GM13976 (cell line): ENCODE measurements at regions not wholly inside any gene's neighbourhood (a gene's known extent, or its start where the extent isn't known, plus 50 kb on each side); places are given as distances from the start of the nearest gene placed in this dataset.
A peak's percentile ranks its signal among the peaks of the same experiment; 100 is the strongest.

Source experiments
- DNase-seq: peaks from one replicate; pipeline ENCODE4 v3.0.0; 2012; ENCODE audit warnings: low spot score
- in situ Hi-C: fragments of 300-500 bp; cut with MboI; formaldehyde crosslinking; loops from one replicate; pipeline ENCODE4 v1.12.0; 2022; ENCODE audit warnings: low sequenced_read_pairs, mixed read lengths, inconsistent platforms; ENCODE audit not compliant: unreplicated experiment
- TF ChIP-seq, protein P1 (sequence below): IDR thresholded peaks from 2 replicates; pipeline ENCODE4 v1.5.1; 2012; ENCODE audit warnings: borderline replicate concordance, mild to moderate bottlenecking; ENCODE audit not compliant: insufficient read depth; ENCODE audit errors: extremely low read depth, missing control alignments, control extremely low read depth

DNA sequence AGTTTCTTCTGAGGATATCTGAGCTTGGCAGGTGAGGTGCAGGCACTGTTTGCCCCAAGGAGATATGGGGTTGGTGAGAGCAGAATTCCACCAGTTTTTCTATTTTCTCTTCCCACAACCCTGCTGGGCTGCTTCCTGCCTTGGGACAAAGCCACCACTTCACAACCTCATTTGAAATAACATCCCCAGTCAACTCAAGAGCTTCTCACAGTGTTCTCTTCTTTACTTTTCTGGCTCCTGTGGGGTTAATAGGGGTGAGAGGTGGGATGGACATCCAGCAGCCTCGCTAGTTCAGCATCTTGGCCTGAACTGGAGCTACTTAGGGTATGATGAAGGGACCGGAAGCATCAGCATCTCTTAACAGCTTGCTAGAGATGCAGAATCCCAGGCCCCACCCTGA, 106.3 kb downstream of the SLC4A3 start:
- TF ChIP-seq, protein P1, sequence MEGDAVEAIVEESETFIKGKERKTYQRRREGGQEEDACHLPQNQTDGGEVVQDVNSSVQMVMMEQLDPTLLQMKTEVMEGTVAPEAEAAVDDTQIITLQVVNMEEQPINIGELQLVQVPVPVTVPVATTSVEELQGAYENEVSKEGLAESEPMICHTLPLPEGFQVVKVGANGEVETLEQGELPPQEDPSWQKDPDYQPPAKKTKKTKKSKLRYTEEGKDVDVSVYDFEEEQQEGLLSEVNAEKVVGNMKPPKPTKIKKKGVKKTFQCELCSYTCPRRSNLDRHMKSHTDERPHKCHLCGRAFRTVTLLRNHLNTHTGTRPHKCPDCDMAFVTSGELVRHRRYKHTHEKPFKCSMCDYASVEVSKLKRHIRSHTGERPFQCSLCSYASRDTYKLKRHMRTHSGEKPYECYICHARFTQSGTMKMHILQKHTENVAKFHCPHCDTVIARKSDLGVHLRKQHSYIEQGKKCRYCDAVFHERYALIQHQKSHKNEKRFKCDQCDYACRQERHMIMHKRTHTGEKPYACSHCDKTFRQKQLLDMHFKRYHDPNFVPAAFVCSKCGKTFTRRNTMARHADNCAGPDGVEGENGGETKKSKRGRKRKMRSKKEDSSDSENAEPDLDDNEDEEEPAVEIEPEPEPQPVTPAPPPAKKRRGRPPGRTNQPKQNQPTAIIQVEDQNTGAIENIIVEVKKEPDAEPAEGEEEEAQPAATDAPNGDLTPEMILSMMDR = no peak
- no peak for DNase-seq
- in situ Hi-C loops = no loop called here

DNA sequence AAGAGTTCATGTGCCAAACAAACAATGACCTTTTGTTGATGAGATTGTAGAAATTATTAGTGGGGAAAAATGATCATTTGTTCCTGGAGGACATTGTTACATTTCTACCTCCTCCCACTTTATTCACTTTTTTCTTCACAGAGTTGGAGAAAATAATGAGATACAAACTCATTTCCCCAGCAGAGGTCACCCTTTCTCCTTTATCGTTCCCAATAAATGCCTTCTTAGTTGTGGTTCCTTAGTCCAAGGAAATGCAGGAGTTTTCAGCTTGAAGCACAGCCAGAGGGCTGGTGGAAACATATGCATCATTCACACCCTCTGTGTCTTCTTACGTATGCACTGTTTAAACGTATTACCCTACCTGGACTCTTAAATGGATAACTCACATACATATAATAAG, 108.8 kb downstream of the SLC4A3 start:
- in situ Hi-C loops = no loop called here
- TF ChIP-seq, protein P1 = peak; percentile 24
- peak; percentile 33 for DNase-seq

DNA sequence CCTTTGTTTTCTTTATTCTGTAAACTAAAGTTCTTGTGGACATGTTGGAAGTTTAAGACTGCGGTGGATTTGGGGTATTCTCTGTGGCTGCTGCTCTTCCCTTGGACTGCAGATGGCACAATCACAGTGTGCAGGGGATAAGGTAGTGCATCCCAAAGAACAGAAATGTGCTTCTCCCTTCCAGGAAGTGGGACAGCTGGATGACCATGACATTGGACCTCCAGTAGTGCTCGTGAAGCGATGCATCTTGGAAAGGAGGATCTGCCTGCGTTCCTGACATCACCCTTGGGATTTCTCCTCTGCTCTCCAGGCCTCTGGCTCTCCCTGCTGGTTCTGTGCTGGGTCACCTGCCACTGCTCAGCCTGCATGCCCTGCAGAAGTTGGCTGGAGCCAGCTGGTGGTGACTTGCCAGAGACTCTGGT, 109.9 kb downstream of the SLC4A3 start:
- DNase-seq = no peak

DNA sequence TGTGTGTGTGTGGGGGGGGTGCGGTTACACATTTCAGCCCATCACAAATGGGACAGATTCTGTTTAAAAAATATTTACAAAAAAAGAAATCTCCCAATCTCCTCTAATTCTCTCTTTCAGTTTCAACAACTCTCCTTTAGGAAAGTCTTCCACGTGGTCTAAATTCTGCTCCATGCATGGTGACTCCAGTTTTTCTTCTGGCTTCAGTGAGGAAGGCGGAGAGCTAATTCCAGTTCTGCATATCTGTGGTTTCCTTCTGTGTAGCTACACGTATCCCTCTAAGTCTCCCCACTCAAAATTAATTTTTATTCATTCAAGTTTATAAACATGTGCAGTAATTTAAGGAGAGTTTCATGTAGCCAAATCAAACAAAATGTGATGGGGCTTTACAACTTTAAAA, 111.6 kb downstream of the SLC4A3 start:
- TF ChIP-seq, protein P1 = no peak
- DNase-seq = no peak
- in situ Hi-C loops = no loop called here

More for the DNA sequence above, 109.9 kb downstream of the SLC4A3 start:
- TF ChIP-seq, protein P1 = peak; percentile 22
- in situ Hi-C loops = no loop called here

DNA sequence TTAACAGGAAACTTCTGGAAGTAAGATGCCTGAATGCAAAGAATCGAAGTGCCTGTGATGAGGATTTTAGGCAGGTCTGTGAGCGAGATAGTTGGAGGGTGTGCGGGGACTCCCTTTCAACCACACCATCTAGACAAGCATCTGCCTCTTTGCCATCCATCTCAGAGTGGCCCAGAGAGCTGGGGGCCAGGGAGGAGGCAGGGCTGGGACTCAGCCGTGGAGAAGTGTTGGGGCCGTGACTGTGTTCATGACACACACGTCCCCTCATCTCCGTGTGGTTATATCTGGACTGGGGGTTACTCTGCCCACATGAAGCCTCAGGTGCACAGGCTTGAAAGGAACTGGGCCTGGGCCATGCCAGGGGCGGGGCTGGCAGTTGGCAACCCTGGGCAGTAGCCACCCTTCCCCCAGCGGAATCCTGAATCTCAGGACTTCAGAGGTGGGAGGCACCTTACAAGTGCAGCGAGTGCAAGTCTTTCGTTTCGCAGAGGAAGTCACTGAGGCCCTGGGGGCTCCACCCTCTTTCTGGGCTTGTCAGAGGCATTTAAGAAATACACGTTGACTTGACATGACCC, 112.5 kb downstream of the SLC4A3 start:
- in situ Hi-C loops = no loop called here

DNA sequence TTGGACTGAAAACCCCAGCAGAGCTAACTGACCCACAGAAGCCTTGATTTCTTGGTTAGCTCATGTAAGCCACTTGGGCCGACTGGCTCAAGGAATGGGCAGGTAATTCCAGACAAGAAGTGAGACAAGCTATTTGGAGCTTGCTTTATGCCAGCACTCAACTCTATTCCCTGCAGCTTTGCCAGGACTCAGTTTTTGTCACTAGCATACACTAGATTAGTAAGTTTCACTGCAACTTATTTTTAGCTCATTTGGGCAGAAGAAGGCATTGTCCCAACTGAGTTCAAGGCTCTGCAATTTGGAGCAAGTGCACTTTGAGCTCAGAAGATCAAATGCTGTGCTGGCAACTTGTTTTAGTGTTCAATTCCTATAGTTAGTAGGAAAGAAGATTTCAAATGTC, 116.1 kb downstream of the SLC4A3 start:
- no peak for DNase-seq
- TF ChIP-seq, protein P1 = no peak
- in situ Hi-C loops = no loop called here

More for the DNA sequence above, 112.5 kb downstream of the SLC4A3 start:
- no peak for DNase-seq
- TF ChIP-seq, protein P1 = no peak
